Endothelial cell of umbilical vein (primary cell): ENCODE measurements at regions not wholly inside any gene's neighbourhood (a gene's known extent, or its start where the extent isn't known, plus 50 kb on each side); places are given as distances from the start of the nearest gene placed in this dataset.

Source experiments
- CTCF ChIP-seq, 2 donors: IDR thresholded peaks; 1 replicate in 1 of 2; 2 replicates in 1 of 2; pipeline ENCODE4 v1.5.1; 2011; ENCODE audit warnings: low read length in 2 of 2, mild to moderate bottlenecking in 2 of 2, moderate library complexity in 2 of 2, control low read depth in 1 of 2, inconsistent platforms in 1 of 2, low read depth in 1 of 2; ENCODE audit not compliant: insufficient read depth in 1 of 2; ENCODE audit errors: extremely low read depth in 1 of 2
- EZH2 ChIP-seq: IDR thresholded peaks from 2 replicates; pipeline ENCODE4 v1.6.1; 2012; ENCODE audit warnings: borderline replicate concordance, low read depth, mild to moderate bottlenecking, moderate library complexity, low read length, inconsistent platforms; ENCODE audit not compliant: severe bottlenecking
- JUN ChIP-seq: IDR thresholded peaks from 2 replicates; pipeline ENCODE4 v1.6.1; 2011; ENCODE audit warnings: borderline replicate concordance, low read depth; ENCODE audit not compliant: insufficient read length, insufficient read depth
- MAX ChIP-seq: IDR thresholded peaks from 2 replicates; pipeline ENCODE4 v1.6.1; 2011; ENCODE audit not compliant: insufficient read depth, insufficient read length
- MYC ChIP-seq: IDR thresholded peaks from one replicate; pipeline ENCODE4 v1.6.1; 2011; ENCODE audit warnings: mild to moderate bottlenecking, low read depth, low read length
- POLR2A ChIP-seq: IDR thresholded peaks from 2 replicates; pipeline ENCODE4 v1.6.1; 2012; ENCODE audit warnings: low read depth, mild to moderate bottlenecking, control low read depth, low read length
- POLR2AphosphoS5 ChIP-seq: IDR thresholded peaks from 2 replicates; pipeline ENCODE4 v1.6.1; 2012; ENCODE audit warnings: low read depth, mild to moderate bottlenecking, control low read depth, low read length, moderate library complexity; ENCODE audit not compliant: insufficient read depth

DNA sequence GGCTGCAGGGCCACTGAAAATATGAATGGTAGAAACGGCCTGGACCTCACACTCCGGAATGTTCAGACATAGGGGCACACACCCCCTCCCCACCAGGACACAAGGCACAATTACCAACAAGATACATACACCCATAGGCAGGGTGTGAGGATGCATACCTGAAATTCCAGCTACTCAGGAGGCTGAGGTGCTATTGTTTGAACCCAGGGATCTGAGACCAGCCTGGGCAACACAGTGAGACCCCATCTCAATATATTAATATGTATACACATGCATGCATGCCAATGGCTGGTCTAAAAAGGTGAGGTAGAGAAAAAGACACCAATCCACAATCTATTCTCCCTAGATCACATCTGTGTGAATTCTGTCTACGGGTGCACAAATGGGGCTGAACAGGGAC lies 403.3 kb downstream of the SHANK2 start:
- TF ChIP-seq CTCF (IDR thresholded peaks at IDR 0.05; ENCODE audit: extremely low read depth in 1 of 2, insufficient read depth in 1 of 2, low read depth in 1 of 2, low read length in 2 of 2) (no peak), MAX (no peak), POLR2A (no peak), EZH2 (no peak), POLR2AphosphoS5 (no peak), MYC (no peak), JUN (no peak)
